GM12872 (cell line): ENCODE measurements at regions not wholly inside any gene's neighbourhood (a gene's known extent, or its start where the extent isn't known, plus 50 kb on each side); places are given as distances from the start of the nearest gene placed in this dataset.

Source experiments
- CTCF ChIP-seq: IDR thresholded peaks from 3 replicates; pipeline ENCODE4 v1.5.1; 2011; ENCODE audit warnings: low read depth, mild to moderate bottlenecking, low read length, moderate library complexity; ENCODE audit not compliant: insufficient read depth

DNA sequence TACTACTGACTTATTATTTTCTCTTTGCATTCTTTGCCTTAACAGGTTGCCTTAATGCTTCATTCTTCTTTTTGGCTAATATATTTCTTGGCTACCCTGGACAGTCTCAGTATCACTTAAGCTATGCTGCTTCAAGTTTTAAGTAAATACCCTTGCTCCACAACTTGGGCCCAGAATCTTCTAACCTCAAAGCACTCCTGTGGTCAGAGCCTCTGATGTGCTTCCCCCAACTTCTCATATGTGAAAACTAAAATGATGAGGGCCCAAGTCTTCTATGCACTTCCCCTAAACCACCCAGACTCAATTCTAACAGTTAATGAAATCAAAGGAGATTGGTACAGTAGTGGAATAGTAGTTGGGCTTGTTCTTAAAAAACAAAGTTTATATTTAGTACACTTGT is 314.1 kb downstream of the PLPP3 start:
- TF ChIP-seq CTCF: no peak

DNA sequence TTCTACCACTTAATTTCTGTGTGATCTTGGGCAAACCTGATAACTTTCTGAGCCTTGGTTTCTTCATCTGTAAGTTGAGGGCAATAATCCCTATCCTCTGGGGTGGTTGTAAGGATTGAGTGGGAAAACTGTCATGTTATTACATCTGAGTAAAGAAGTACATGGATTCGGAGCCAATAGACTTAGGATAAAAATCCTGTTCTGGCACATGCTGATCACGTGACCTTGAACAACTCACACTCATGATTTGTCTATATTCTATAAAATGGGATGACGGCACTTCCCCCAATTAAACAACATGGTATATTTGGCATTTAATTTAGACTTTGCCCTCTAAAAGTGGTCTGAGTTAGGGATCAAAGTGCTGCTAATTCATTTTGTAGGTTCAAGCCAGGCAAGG is 315.5 kb downstream of the PLPP3 start:
- no peak for TF ChIP-seq CTCF

- no peak for TF ChIP-seq CTCF
Observed at GRCh38 chr1:56258371-56258770, 321.0 kb downstream of the PLPP3 start.

DNA sequence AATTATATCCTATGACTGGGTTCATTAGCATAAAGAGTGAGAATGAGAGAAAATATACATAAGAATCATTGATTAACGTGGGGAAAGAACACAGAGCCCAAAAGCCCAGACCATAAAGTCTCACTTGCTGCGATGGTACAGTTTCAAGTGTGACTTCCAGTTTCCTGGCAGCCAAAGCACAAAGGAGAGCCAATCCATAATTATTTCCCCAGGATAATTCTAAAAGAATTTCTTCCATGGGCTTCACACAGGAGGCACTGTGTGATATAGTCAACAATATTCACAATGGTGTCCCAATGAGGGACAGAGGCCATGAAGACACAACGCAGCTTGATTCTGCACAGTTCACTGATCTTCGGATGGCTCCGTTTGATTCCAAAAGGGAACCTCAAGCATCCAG is 321.6 kb downstream of the PLPP3 start:
- TF ChIP-seq CTCF: no peak

DNA sequence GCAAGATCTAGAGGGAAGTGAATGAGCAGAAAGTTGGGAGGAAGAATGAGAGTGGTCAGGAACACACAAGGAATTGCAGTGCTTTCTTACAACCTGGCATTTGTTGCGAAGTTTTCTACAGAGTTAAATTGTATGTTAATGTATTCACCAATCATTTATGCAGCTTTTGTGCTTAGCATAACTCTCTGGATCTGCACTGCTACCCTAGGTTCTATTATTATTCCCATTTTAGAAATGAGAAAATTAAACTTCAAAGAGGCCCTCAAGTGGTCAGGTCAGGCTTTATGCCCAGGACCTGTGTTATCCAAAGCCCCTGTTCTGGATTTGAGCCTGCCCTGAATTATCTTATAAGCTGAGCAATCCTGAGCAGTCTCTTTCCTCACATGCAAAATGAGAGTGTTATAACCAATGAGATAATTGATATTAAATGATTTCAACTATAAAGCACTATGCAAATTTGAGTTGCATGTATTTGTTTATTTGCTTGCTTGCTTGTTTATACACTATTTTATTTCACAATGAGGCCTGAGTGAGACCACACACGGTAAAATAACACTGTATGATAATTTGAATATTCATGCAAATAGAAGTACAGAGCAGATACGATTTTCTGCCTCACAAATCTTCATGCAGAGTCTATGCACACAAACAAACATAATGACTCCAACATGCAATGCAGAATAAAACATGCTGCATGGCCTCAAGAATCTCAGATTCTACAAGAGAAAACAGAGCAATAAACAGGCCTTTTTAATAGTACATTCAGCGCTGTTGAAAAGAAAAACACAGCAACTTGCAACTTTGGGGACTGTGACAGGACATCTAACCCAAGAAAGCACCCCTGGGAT is 323.0 kb downstream of the PLPP3 start:
- no peak for TF ChIP-seq CTCF

DNA sequence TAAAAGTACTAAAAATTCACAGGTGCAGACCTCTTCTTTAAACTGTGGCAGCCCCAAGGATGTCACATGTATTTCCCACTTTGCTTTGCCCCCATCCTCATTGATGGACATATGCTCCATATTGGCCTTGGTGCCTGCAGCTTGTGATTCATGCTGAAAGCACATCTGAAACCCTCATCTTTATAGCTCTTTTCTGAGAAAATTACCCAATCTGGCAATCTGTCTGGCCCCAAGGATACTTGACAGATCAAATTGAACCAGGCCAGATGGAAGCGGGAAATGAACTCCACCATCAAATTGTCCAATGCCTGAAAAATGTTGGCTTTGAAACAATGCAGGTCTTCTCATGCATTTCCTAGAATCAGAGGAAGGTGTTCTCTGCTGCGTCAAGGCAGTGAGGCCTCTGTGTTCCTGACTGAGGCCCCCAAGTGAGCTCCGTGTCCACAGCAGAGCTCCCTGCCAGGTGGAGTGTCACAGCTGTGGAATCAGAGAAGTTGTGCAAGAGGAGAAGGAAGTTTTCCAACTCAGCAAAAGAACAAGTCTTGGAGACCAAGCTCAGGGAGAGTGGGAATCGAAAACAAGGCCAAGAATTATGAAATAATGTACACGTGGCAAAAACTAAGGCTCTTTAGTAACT is 323.7 kb downstream of the PLPP3 start:
- TF ChIP-seq CTCF: no peak

DNA sequence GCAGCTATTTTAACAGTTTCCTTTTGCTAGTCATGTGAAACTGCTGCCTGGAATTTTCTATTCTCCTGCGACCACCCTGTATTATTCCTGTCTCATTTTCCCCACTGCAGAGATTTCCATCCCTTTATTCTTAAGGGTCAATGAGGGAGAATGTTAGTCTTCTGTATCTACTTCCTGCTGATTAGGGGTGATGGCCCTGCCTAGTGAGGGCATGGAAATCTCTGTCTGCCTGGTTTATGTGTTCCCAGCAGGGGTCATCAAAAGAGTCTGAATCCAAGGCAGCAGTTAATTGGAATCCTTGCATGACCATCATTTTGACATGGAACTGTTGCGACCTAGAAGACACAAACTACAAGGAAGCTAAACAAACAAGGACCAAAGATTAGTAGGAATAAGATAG is 325.2 kb downstream of the PLPP3 start:
- TF ChIP-seq CTCF: no peak
